SU-DHL-6 (cell line): ENCODE measurements at regions not wholly inside any gene's neighbourhood (a gene's known extent, or its start where the extent isn't known, plus 50 kb on each side); places are given as distances from the start of the nearest gene placed in this dataset.

Experiments
- H2AFZ ChIP-seq: fragments of 200-600 bp; sonication (generic); 2 replicates; pipeline ENCODE4 v1.6.1; 2014; ENCODE audit warnings: low read depth, mild to moderate bottlenecking, moderate library complexity, mixed read lengths, antibody characterized with exemption, low read length; ENCODE audit not compliant: severe bottlenecking
- H3F3A ChIP-seq: fragments of 200-600 bp; shearing (Covaris generic); 2 replicates; pipeline ENCODE4 v1.6.0; 2016; ENCODE audit warnings: antibody characterized with exemption, mild to moderate bottlenecking; ENCODE audit not compliant: insufficient read depth
- H3K27ac ChIP-seq: fragments of 200-600 bp; sonication (generic); 2 replicates; pipeline ENCODE4 v1.5.1; 2016; ENCODE audit warnings: low read depth, mild to moderate bottlenecking, low read length, moderate library complexity, mixed read lengths
- H3K27me3 ChIP-seq: fragments of 200-600 bp; sonication (generic), shearing (Covaris generic); 2 replicates; pipeline ENCODE4 v1.6.0; 2014; ENCODE audit warnings: mild to moderate bottlenecking, low read length
- H3K36me3 ChIP-seq: fragments of 200-600 bp; sonication (generic); 2 replicates; pipeline ENCODE4 v1.6.1; 2014; ENCODE audit warnings: mild to moderate bottlenecking, low read length, mixed read lengths
- H3K4me2 ChIP-seq: fragments of 300-600, 200-600 bp; shearing (Covaris generic), sonication (generic); 2 replicates; pipeline ENCODE4 v1.6.0; 2014; ENCODE audit warnings: low read length, low read depth, mild to moderate bottlenecking; ENCODE audit not compliant: poor library complexity, severe bottlenecking
- H3K4me3 ChIP-seq: fragments of 200-600 bp; sonication (generic); 2 replicates; pipeline ENCODE4 v1.5.1; 2014; ENCODE audit warnings: antibody characterized with exemption, low read length, mild to moderate bottlenecking, mixed read lengths; ENCODE audit not compliant: insufficient read depth, poor library complexity, severe bottlenecking
- H3K79me2 ChIP-seq: fragments of 200-600 bp; sonication (generic); 2 replicates; pipeline ENCODE4 v1.6.1; 2014; ENCODE audit warnings: mild to moderate bottlenecking, low read length, moderate library complexity; ENCODE audit not compliant: insufficient read depth
- H3K9ac ChIP-seq: fragments of 200-600 bp; sonication (generic); 2 replicates; pipeline ENCODE4 v1.7.0; 2014; ENCODE audit warnings: mild to moderate bottlenecking, low read length
- H3K9me2 ChIP-seq: fragments of 200-600 bp; sonication (generic); replicated peaks from 2 replicates; pipeline ENCODE4 v1.6.1; 2014; ENCODE audit warnings: low read length; ENCODE audit not compliant: insufficient read depth
- H3K9me3 ChIP-seq: fragments of 200-600 bp; sonication (generic); 2 replicates; pipeline ENCODE4 v1.6.1; 2014; ENCODE audit warnings: low read length, mixed read lengths; ENCODE audit not compliant: insufficient read depth
- H4K20me1 ChIP-seq: fragments of 200-600 bp; sonication (generic); 2 replicates; pipeline ENCODE4 v1.6.1; 2014; ENCODE audit warnings: low read depth, mild to moderate bottlenecking, antibody characterized with exemption, low read length, moderate library complexity, mixed read lengths
- CTCF ChIP-seq: fragments of 200-600 bp; sonication (generic); IDR thresholded peaks from one replicate; pipeline ENCODE4 v1.5.1; 2017; ENCODE audit warnings: antibody characterized with exemption, mild to moderate bottlenecking, low read length, moderate library complexity; ENCODE audit not compliant: insufficient read depth, poor library complexity, severe bottlenecking
- EZH2phosphoT487 ChIP-seq: fragments of 200-600 bp; sonication (generic), shearing (Covaris generic); conservative IDR thresholded peaks from 2 replicates; pipeline ENCODE4 v1.6.1; 2018; ENCODE audit warnings: mild to moderate bottlenecking, antibody characterized with exemption, low read length, moderate library complexity, mixed read lengths

GRCh38 chr5:160919626-160920025, 67.6 kb upstream of the ATP10B start:
- Histone ChIP-seq H3K79me2 (no peaks in the 10 kb centered on the region), H3K27ac (no peak overlapping the region), H3K9ac (no peak overlapping the region), H4K20me1 (no peaks in the 10 kb centered on the region), H3K9me2 (no peaks in the 10 kb centered on the region), H2AFZ (no peak overlapping the region), H3F3A (no peaks in the 10 kb centered on the region), H3K36me3 (no peaks in the 10 kb centered on the region), H3K9me3 (no peaks in the 10 kb centered on the region), H3K4me2 (no peak overlapping the region), H3K27me3 (no peaks in the 10 kb centered on the region), H3K4me3 (no peak overlapping the region)
- TF ChIP-seq CTCF (no peak), EZH2phosphoT487 (no peak)

- Histone ChIP-seq H4K20me1 (no peaks in the 10 kb centered on the region), H3K4me3 (no peak overlapping the region), H3K9me2 (no peaks in the 10 kb centered on the region), H3F3A (no peaks in the 10 kb centered on the region), H3K36me3 (no peaks in the 10 kb centered on the region), H3K9ac (no peak overlapping the region), H2AFZ (no peak overlapping the region), H3K27me3 (no peaks in the 10 kb centered on the region), H3K27ac (no peak overlapping the region), H3K79me2 (no peaks in the 10 kb centered on the region), H3K9me3 (no peaks in the 10 kb centered on the region), H3K4me2 (no peak overlapping the region)
- TF ChIP-seq CTCF, result no peak
- TF ChIP-seq EZH2phosphoT487, result no peak
These were observed 66.4 kb upstream of the ATP10B start for GRCh38 chr5:160918386-160918785.

- H3K27me3 ChIP-seq, result no peaks in the 10 kb centered on the region
- no peaks in the 10 kb centered on the region for H3K9me3 ChIP-seq
- no peaks in the 10 kb centered on the region for H3F3A ChIP-seq
- H2AFZ ChIP-seq, result no peak overlapping the region
- H3K4me2 ChIP-seq, result no peak overlapping the region
- H4K20me1 ChIP-seq, result no peaks in the 10 kb centered on the region
- H3K27ac ChIP-seq, result no peak overlapping the region
- no peaks in the 10 kb centered on the region for H3K36me3 ChIP-seq
- H3K79me2 ChIP-seq, result no peaks in the 10 kb centered on the region
- H3K9ac ChIP-seq, result no peak overlapping the region
- no peak overlapping the region for H3K4me3 ChIP-seq
- no peak for TF ChIP-seq CTCF
- no peak for TF ChIP-seq EZH2phosphoT487
- H3K9me2 ChIP-seq, result no peaks in the 10 kb centered on the region
These were observed 54.1 kb upstream of the ATP10B start for GRCh38 chr5:160906090-160906489.

- no peaks in the 10 kb centered on the region for H4K20me1 ChIP-seq
- no peaks in the 10 kb centered on the region for H3K9me3 ChIP-seq
- no peak overlapping the region for H3K4me2 ChIP-seq
- TF ChIP-seq CTCF, result no peak
- TF ChIP-seq EZH2phosphoT487, result no peak
- no peaks in the 10 kb centered on the region for H3K9me2 ChIP-seq
- H3K4me3 ChIP-seq, result no peak overlapping the region
- no peaks in the 10 kb centered on the region for H3F3A ChIP-seq
- no peaks in the 10 kb centered on the region for H3K79me2 ChIP-seq
- no peaks in the 10 kb centered on the region for H3K36me3 ChIP-seq
- H2AFZ ChIP-seq, result no peak overlapping the region
- no peak overlapping the region for H3K9ac ChIP-seq
- H3K27ac ChIP-seq, result no peak overlapping the region
- H3K27me3 ChIP-seq, result no peaks in the 10 kb centered on the region
These were observed 53.3 kb upstream of the ATP10B start for GRCh38 chr5:160905285-160905684.
